GM10847 (cell line): ENCODE measurements at regions not wholly inside any gene's neighbourhood (a gene's known extent, or its start where the extent isn't known, plus 50 kb on each side); places are given as distances from the start of the nearest gene placed in this dataset.

Experiments
- POLR2A ChIP-seq: IDR thresholded peaks from 2 replicates; pipeline ENCODE4 v1.6.1; 2011; ENCODE audit not compliant: insufficient read length; ENCODE audit errors: extremely low read depth

DNA sequence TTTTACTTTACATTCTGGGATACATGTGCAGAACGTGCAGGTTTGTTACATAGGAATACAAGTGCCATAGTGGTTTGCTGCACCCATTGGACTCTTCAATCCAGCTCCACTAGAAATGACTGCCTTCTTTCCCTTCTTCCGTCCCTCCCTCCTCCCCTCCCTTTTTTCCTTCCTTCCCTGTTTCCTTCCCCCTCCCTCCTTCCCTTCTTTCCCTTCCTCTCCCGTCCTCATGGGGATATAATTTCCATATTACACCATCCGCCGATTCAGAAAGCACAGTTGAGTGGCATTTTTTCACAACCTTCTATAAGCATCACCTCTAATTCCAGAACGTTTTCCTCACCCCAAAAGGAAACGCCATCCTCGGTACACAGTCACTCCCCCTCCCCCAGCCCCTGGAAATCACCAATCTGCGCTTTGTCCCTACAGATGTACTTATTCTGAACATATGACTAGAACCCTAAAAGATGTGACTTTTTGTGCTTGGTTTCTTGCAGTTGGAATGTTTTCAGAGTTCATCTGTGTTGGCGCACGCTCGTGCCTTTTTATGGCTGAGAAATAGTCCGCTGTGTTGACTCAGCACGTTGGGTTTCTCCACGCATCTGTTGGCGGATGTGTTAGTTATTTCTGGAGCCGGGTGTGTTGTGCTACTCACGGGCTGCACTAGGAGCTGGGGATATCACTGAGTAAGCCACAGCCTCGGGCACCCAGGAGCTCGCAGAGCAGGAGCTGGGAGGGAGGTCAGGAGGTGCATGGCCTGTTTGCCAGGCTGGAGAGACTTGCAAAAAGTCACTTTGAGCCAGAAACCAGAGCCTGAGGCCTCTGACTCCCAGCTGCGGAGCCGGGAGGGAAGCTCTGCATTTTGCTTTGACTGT is 336.4 kb downstream of the SEC14L1 start:
- TF ChIP-seq POLR2A = no peak

DNA sequence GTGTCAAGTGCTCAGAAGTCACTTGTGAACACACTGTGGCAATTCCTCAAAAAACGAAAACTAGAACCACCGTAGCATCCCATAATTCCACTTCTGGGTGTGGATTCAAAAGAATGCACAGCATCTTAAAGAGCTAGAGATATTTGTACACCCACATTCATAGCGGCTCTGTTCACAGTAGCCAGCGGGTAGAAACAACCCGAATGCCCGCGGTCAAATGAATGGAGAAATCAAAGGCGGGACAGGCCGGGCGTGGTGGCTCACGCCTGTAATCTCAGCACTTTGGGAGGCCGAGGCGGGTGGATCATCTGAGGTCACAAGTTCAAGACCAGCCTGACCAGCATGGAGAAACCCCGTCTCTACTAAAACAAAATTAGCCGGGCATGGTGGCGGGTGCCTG is 337.5 kb downstream of the SEC14L1 start:
- TF ChIP-seq POLR2A = no peak

GRCh38 chr17:77478899-77479298 is 338.1 kb downstream of the SEC14L1 start:
- no peak for TF ChIP-seq POLR2A

DNA sequence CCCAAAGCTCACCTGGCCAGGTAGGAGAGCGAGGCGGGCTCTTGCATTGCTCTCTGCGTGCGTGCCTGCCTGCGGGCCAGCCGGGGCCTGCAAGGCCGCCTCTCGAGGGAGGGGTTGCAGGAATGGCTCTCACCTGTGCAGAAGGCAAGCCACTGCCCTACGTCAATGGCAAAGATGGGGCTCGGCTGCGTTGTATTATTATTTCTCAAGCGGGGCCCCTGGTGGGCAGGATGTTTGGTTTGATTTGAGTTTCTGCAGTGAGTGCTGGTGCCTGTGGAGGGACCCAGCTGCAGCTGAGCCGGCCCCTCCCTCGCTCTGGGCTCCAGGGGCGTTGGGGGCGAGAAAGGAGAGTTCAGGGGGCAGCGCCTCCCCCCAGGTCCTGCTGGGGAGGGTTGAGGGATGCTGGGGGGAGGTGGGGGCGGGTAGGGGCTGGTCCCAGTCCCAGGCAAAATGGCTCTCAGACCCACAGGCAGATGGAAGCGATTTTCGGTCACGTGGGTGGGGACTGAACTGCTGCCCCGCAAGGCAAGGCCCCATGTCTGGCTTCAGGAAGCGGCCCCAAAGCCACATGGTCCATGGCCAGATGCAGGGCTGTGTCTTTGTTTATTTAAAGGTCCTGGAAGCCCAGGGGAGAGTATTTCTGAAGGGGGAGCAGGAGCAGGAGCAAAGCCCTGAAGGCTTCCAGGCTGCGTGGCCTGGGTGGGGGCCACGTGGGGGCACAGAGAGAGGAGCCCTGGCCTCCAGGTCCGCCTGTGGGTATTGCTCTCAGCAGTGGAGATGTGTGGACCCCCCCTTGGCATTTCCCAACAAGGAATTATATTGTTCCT is 338.8 kb downstream of the SEC14L1 start:
- TF ChIP-seq POLR2A = no peak

- TF ChIP-seq POLR2A = no peak
These were observed 339.4 kb downstream of the SEC14L1 start for GRCh38 chr17:77480199-77480508.

GRCh38 chr17:77480509-77481215 is 339.9 kb downstream of the SEC14L1 start:
- no peak for TF ChIP-seq POLR2A

GRCh38 chr17:77481476-77482374 is 341.0 kb downstream of the SEC14L1 start:
- TF ChIP-seq POLR2A = no peak

- TF ChIP-seq POLR2A = no peak
These were observed 341.8 kb downstream of the SEC14L1 start for GRCh38 chr17:77482375-77483127.

DNA sequence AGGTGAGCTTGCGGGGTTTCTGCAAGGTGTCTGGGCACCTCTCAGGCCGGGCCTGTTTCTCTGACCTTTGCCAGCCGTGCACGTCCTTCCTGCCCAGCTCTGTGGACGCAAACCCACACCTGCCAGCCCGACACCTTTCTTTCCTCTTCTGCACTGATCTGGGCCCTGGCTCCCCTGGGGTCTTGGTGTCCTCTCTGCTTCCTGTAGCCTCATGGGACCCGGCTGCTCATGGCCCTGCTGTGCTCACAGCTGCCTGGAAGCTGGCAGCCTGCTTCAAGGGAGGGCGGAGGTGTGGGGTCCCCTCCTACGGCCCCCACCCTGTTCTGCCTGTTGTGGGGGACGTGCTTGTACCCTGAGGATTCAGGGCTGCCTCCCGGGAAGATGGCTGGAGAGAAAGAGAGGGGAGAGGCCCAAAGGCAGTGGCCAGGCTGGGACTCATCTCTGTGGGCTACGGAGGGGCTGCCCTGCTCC is 342.4 kb downstream of the SEC14L1 start:
- no peak for TF ChIP-seq POLR2A

- no peak for TF ChIP-seq POLR2A
These were observed 343.3 kb downstream of the SEC14L1 start for GRCh38 chr17:77484111-77484510.

GRCh38 chr17:77485089-77485833 is 344.5 kb downstream of the SEC14L1 start:
- TF ChIP-seq POLR2A = no peak

GRCh38 chr17:77487211-77487629 is 346.5 kb downstream of the SEC14L1 start:
- no peak for TF ChIP-seq POLR2A
